SK-N-SH treated with all-trans-retinoic acid at 6 μM for 48 hours (cell line): ENCODE measurements at regions not wholly inside any gene's neighbourhood (a gene's known extent, or its start where the extent isn't known, plus 50 kb on each side); places are given as distances from the start of the nearest gene placed in this dataset.
"Not testable (repeated sequence)": the region's sequence is repeated elsewhere in the genome, so short reads cannot be mapped to it uniquely, and the experiment has no call there.

ENCODE experiments used
- ATAC-seq: fragments of 200-7000 bp; cut with Tn5 transposase; 3 replicates; pipeline ENCODE4 v1.9.1; 2020; ENCODE audit warnings: mild to moderate bottlenecking, moderate library complexity
- ARNTL ChIP-seq: fragments of 450-650 bp; formaldehyde crosslinking; IDR thresholded peaks from 2 replicates; pipeline ENCODE4 v1.5.0; 2020; ENCODE audit warnings: low read depth, mild to moderate bottlenecking, moderate library complexity, borderline replicate concordance
- BACH2 ChIP-seq: fragments of 250-450 bp; sonication (Bioruptor Pico); IDR thresholded peaks from 2 replicates; pipeline ENCODE4 v1.9.0; 2021; ENCODE audit warnings: mild to moderate bottlenecking, borderline replicate concordance
- CREB5 ChIP-seq: fragments of 250-450 bp; sonication (Bioruptor Pico); IDR thresholded peaks from 2 replicates; pipeline ENCODE4 v1.5.1; 2020; ENCODE audit warnings: low read depth, mild to moderate bottlenecking, moderate library complexity
- CSDC2 ChIP-seq: fragments of 250-450 bp; sonication (Bioruptor Pico); IDR thresholded peaks from 2 replicates; pipeline ENCODE4 v1.5.0; 2020; ENCODE audit warnings: mild to moderate bottlenecking, moderate library complexity
- CSRNP3 ChIP-seq: fragments of 250-450 bp; sonication (Bioruptor Pico); IDR thresholded peaks from 2 replicates; pipeline ENCODE4 v1.5.1; 2021; ENCODE audit warnings: mild to moderate bottlenecking, moderate library complexity
- ESRRG ChIP-seq: fragments of 250-450 bp; sonication (Bioruptor Pico); IDR thresholded peaks from 2 replicates; pipeline ENCODE4 v1.6.1; 2021; ENCODE audit warnings: mild to moderate bottlenecking
- ISL1 ChIP-seq: fragments of 250-450 bp; sonication (Bioruptor Pico); IDR thresholded peaks from 2 replicates; pipeline ENCODE4 v2.1.2; 2022; ENCODE audit warnings: mild to moderate bottlenecking, moderate library complexity
- PATZ1 ChIP-seq: fragments of 250-450 bp; sonication (Bioruptor Pico); IDR thresholded peaks from 2 replicates; pipeline ENCODE4 v1.8.0; 2020; ENCODE audit warnings: mild to moderate bottlenecking, moderate library complexity, borderline replicate concordance
- PPARA ChIP-seq: fragments of 250-450 bp; sonication (Bioruptor Pico); IDR thresholded peaks from 2 replicates; pipeline ENCODE4 v1.5.0; 2020; ENCODE audit warnings: mild to moderate bottlenecking, borderline replicate concordance
- RARB ChIP-seq: fragments of 250-450 bp; sonication (Bioruptor Pico); IDR thresholded peaks from 2 replicates; pipeline ENCODE4 v1.8.0; 2021; ENCODE audit warnings: mild to moderate bottlenecking, moderate library complexity
- SNAI2 ChIP-seq: fragments of 250-450 bp; sonication (Bioruptor Pico); IDR thresholded peaks from 2 replicates; pipeline ENCODE4 v1.5.0; 2020; ENCODE audit warnings: mild to moderate bottlenecking, moderate library complexity
- TCF4 ChIP-seq: fragments of 250-450 bp; sonication (Bioruptor Pico); IDR thresholded peaks from 2 replicates; pipeline ENCODE4 v1.8.0; 2021; ENCODE audit warnings: mild to moderate bottlenecking, moderate library complexity, borderline replicate concordance
- TSHZ2 ChIP-seq: fragments of 250-450 bp; sonication (Bioruptor Pico); IDR thresholded peaks from 2 replicates; pipeline ENCODE4 v1.5.0; 2020; ENCODE audit warnings: mild to moderate bottlenecking, moderate library complexity
- ZC3H10 ChIP-seq: fragments of 250-450 bp; sonication (Bioruptor Pico); IDR thresholded peaks from 2 replicates; pipeline ENCODE4 v1.5.1; 2021; ENCODE audit warnings: mild to moderate bottlenecking, moderate library complexity
- ZFP30 ChIP-seq: fragments of 450-650 bp; formaldehyde crosslinking; IDR thresholded peaks from 2 replicates; pipeline ENCODE4 v1.5.0; 2022; ENCODE audit warnings: mild to moderate bottlenecking, moderate library complexity
- ZNF565 ChIP-seq: fragments of 450-650 bp; formaldehyde crosslinking; conservative IDR thresholded peaks from 2 replicates; pipeline ENCODE4 v1.5.0; 2020; ENCODE audit warnings: low read depth, mild to moderate bottlenecking, moderate library complexity
- ZNF70 ChIP-seq: fragments of 450-650 bp; formaldehyde crosslinking; IDR thresholded peaks from 2 replicates; pipeline ENCODE4 v1.5.0; 2020; ENCODE audit warnings: mild to moderate bottlenecking, moderate library complexity
- ZNF8 ChIP-seq: fragments of 450-650 bp; formaldehyde crosslinking; IDR thresholded peaks from 2 replicates; pipeline ENCODE4 v1.5.0; 2020; ENCODE audit warnings: mild to moderate bottlenecking, moderate library complexity

- TF ChIP-seq ESRRG (CRISPR knock-in tag) (no peak), TCF4 (CRISPR knock-in tag) (no peak), ZNF70 (CRISPR knock-in tag) (no peak), ARNTL (CRISPR knock-in tag) (no peak), BACH2 (CRISPR knock-in tag) (no peak), CSRNP3 (CRISPR knock-in tag) (no peak), ISL1 (no peak), CREB5 (CRISPR knock-in tag) (no peak), TSHZ2 (no peak), PATZ1 (CRISPR knock-in tag) (no peak), CSDC2 (no peak), RARB (CRISPR knock-in tag) (no peak)
- no peak for ATAC-seq
Measured at GRCh38 chr13:89458456-89458855, 1787.3 kb downstream of the SLITRK5 start.

- ATAC-seq: not testable (repeated sequence)
- TF ChIP-seq ZNF70 (CRISPR knock-in tag) (peak; percentile 61), ZNF8 (CRISPR knock-in tag) (peak; percentile 86)
Measured at GRCh38 chr13:89460895-89461294, 1789.7 kb downstream of the SLITRK5 start.

- TF ChIP-seq ARNTL (CRISPR knock-in tag) (no peak), CSDC2 (no peak), ZFP30 (CRISPR knock-in tag) (no peak), ZC3H10 (CRISPR knock-in tag) (no peak), TSHZ2 (no peak), PPARA (CRISPR knock-in tag) (no peak)
- ATAC-seq: no peak
Measured at GRCh38 chr13:89465366-89465765, 1794.2 kb downstream of the SLITRK5 start.

GRCh38 chr13:89468081-89468480 lies 1796.9 kb downstream of the SLITRK5 start:
- no peak for ATAC-seq
- TF ChIP-seq CSRNP3 (CRISPR knock-in tag) (no peak), CSDC2 (no peak), ZC3H10 (CRISPR knock-in tag) (no peak), ZFP30 (CRISPR knock-in tag) (no peak), PPARA (CRISPR knock-in tag) (no peak), ESRRG (CRISPR knock-in tag) (no peak), TSHZ2 (no peak), ISL1 (no peak), ZNF70 (CRISPR knock-in tag) (no peak), ZNF565 (no peak), TCF4 (CRISPR knock-in tag) (no peak), SNAI2 (no peak), BACH2 (CRISPR knock-in tag) (no peak), ARNTL (CRISPR knock-in tag) (no peak), ZNF8 (CRISPR knock-in tag) (no peak)
